ENCODE measurements at regions not wholly inside any gene's neighbourhood (a gene's known extent, or its start where the extent isn't known, plus 50 kb on each side); places are given as distances from the start of the nearest gene placed in this dataset.

DNA sequence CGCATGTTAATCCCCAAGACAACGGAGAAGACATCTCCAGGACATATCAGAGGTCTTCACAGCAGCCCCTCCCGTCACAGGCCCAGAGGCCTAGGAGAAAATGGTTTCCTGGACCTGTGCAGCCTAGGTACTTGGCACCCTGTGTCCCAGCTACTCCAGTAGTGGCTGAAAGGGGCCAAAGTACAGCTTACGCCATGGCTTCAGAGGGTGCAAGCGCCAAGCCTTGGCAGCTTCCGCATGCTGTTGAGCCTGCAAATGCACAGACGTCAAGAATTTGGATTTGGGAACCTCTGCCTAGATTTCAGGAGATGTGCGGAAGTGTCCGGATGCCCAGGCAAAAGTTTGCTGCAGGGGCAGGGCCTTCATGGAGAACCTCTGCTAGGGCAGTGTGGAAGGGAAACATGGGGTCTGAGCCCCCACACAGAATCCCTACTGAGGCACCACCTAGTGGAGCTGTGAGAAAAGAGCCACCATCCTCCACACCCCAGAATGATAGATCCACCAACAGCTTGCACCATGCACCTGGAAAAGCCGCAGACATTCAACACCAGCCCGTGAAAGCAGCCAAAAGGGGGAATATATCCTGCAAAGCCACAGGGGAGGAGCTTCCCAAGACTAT, 159.3 kb upstream of the COX10 start:
- DNase-seq = no peak
- no peak overlapping the region for H3K27ac Mint-ChIP-seq
- peaks cover 0 to 2% of the 10 kb centered on the region in 2 donors for H3K9me3 Mint-ChIP-seq
- peaks cover 0 to 1% of the 10 kb centered on the region in 2 donors for H3K36me3 Mint-ChIP-seq (ENCODE audit: insufficient read depth in 2 of 2)
- no peaks in the 10 kb centered on the region for H3K27me3 Mint-ChIP-seq (ENCODE audit: low read depth)
- ATAC-seq (replicated peaks in 1 of 2) = no peak
- no peak overlapping the region for H3K4me3 Mint-ChIP-seq
- no peaks in the 10 kb centered on the region for H3K4me1 Mint-ChIP-seq (ENCODE audit: low read depth)

DNA sequence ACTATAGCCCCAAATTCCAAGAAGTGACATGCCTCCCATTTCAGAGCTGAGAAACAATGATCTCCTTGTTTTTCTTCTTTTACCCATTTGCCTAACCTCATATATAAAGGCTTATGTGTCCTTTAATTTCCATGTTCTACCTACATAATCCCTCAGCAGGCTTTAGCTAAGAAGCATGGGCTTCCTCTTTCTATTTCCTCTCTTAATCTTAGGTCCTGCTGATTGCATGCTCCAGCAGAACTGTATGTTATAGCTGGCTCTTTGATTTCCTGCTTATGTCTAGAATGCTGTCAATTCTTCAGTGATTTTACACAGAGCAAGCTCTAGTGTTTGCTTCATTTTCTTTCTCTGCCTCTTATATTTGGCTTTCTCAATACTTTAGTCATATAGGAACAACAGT, 151.7 kb upstream of the COX10 start:
- no peak overlapping the region for H3K27ac Mint-ChIP-seq
- H3K4me3 Mint-ChIP-seq = no peak overlapping the region
- peaks cover 2% of the 10 kb centered on the region in 2 donors for H3K9me3 Mint-ChIP-seq
- no peak for DNase-seq
- no peaks in the 10 kb centered on the region for H3K27me3 Mint-ChIP-seq (ENCODE audit: low read depth)
- peaks cover 0 to 1% of the 10 kb centered on the region in 2 donors for H3K36me3 Mint-ChIP-seq (ENCODE audit: insufficient read depth in 2 of 2)
- no peak for ATAC-seq (replicated peaks in 1 of 2)
- no peaks in the 10 kb centered on the region for H3K4me1 Mint-ChIP-seq (ENCODE audit: low read depth)

DNA sequence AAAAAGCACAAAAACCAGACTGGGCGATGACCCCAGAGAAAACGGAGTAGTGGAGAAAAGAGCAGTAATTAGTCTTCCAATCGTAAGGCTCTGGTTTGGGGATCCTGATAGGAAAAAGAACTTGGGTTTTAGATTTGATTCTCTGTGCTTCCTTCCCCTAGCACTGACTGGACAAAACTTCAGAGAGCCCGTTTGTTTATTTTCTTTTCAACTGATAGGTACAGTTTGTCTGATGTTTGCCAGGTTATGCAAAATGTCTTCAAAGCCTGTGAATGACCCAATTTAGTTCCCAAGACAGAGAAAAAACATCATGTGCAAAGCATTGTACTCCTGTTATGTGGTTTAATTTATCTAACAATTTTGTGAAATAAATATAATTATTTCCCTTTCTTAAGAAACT, 151.1 kb upstream of the COX10 start:
- no peak for DNase-seq
- ATAC-seq (replicated peaks in 1 of 2) = no peak
- Mint-ChIP-seq H3K9me3 (peaks cover 2% of the 10 kb centered on the region in 2 donors), H3K36me3 (ENCODE audit: insufficient read depth in 2 of 2) (peaks cover 0 to 1% of the 10 kb centered on the region in 2 donors), H3K4me1 (ENCODE audit: low read depth) (no peaks in the 10 kb centered on the region), H3K27me3 (ENCODE audit: low read depth) (no peaks in the 10 kb centered on the region), H3K27ac (no peak overlapping the region), H3K4me3 (no peak overlapping the region)

DNA sequence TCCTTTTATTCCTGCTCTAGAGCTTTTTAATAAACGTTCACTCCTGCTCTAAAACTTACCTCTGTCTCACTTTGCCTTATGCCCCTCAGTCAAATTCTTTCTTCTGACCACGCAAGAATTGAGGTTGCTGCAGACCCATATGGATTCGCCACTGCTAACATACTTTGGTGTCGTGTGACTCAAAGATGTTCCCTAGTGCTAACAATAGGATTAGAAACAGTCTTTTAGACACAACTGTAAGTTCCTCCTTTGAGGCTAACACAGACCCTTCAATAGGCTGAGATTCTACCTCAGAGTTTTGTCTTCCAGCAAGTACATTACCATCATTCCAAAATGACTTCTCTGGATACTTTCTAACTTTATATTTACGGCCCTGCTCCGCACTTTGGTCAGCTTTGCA, 149.5 kb upstream of the COX10 start:
- no peak overlapping the region for H3K4me3 Mint-ChIP-seq
- DNase-seq (no peak), ATAC-seq (replicated peaks in 1 of 2) (no peak)
- H3K4me1 Mint-ChIP-seq (ENCODE audit: low read depth) = no peaks in the 10 kb centered on the region
- H3K27ac Mint-ChIP-seq = no peak overlapping the region
- no peaks in the 10 kb centered on the region for H3K27me3 Mint-ChIP-seq (ENCODE audit: low read depth)
- no peaks in the 10 kb centered on the region for H3K36me3 Mint-ChIP-seq (ENCODE audit: insufficient read depth in 2 of 2)
- H3K9me3 Mint-ChIP-seq = peaks cover 0 to 2% of the 10 kb centered on the region in 2 donors

DNA sequence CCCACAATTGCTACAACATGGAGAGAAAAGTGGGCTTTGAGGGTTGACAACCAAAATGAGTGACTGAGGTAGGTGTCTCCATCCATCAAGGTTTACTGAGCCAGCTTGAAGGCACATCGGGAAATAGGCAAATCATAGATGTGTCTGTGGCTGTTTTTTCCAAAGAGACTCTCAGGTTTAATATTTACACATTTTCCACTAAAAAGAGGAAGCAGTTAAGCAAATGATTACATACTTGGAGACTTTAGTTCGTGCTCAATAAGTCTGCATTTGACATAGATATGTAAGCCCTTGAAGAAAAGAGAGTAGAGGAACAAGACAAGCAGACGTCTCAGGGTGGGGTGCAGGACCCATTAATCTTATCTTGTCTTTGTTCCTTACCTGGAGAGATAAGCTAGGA, 148.9 kb upstream of the COX10 start:
- DNase-seq (no peak), ATAC-seq (replicated peaks in 1 of 2) (no peak)
- Mint-ChIP-seq H3K27me3 (ENCODE audit: low read depth) (no peaks in the 10 kb centered on the region), H3K36me3 (ENCODE audit: insufficient read depth in 2 of 2) (no peaks in the 10 kb centered on the region), H3K4me1 (ENCODE audit: low read depth) (no peaks in the 10 kb centered on the region), H3K9me3 (peaks cover 0 to 2% of the 10 kb centered on the region in 2 donors), H3K27ac (no peak overlapping the region), H3K4me3 (no peak overlapping the region)

DNA sequence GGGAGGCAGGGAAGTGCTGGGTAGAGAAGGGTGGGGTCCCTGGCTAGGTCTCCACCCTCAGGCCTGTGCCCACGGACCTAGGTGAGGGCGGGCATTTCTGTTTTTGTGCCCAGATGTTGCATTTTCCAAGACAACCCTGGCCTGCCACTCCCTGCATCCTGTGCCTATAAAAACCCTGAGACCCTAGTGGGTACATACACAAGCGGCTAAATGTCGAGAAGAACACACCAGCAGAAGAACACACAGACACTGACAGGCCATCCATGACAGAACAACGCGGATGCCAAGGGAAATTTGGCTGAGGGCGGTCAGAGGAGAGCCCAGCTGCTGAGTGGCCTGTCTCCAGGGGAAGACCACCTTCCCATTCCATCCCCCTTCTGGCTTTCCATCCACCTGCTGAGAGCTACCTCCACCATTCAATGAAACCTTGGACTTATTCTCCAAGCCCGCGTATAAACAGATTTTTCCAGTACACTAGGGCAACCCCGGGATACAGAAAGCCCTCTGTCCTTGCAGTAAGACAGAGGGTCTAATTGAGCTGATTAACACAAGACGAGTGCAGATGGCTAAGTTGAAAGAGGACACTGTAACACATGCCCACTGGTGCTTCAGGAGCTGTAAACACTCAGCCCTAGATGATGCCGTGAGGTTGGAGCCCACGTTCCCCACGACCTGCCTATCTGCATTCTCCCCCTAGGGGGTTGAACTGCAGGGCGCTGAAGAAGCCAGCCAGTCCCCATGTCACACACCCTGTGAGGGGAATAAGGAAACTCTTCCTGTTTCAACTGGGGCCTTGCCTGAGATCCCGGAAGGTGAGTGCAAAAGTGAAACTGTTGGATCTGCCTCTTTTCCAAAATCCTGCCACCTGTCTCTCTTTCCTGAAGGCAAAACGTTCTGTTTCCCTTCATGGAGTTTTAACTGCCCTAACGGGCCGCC, 147.2 kb upstream of the COX10 start:
- Mint-ChIP-seq H3K9me3 (peaks cover 0 to 2% of the 10 kb centered on the region in 2 donors), H3K4me3 (no peak overlapping the region), H3K4me1 (ENCODE audit: low read depth) (no peaks in the 10 kb centered on the region), H3K27ac (no peak overlapping the region), H3K36me3 (ENCODE audit: insufficient read depth in 2 of 2) (no peaks in the 10 kb centered on the region), H3K27me3 (ENCODE audit: low read depth) (no peaks in the 10 kb centered on the region)
- ATAC-seq (replicated peaks in 1 of 2) (no peak), DNase-seq (no peak)

DNA sequence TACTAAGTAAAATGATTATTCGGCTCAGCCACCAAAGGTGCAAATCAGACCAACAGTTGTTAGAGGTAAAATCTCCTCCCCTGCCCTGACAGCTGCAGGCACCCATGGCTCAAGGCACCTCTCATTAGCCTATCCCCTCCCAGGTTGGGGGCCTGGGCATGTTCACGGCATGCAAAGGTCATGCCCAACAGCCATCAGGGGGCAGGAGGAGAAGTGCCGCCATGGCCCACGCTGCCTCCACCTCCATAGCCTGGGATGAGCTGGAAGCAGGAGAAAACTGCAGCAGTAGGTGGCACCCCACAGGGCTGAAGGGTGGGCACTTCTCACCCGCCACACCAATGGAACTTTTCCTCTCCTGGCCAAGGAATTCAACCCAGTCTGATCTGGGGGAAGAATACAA, 146.4 kb upstream of the COX10 start:
- no peak overlapping the region for H3K27ac Mint-ChIP-seq
- DNase-seq (no peak), ATAC-seq (replicated peaks in 1 of 2) (no peak)
- no peaks in the 10 kb centered on the region for H3K36me3 Mint-ChIP-seq (ENCODE audit: insufficient read depth in 2 of 2)
- no peaks in the 10 kb centered on the region for H3K4me1 Mint-ChIP-seq (ENCODE audit: low read depth)
- no peaks in the 10 kb centered on the region for H3K27me3 Mint-ChIP-seq (ENCODE audit: low read depth)
- H3K9me3 Mint-ChIP-seq = peaks cover 0 to 2% of the 10 kb centered on the region in 2 donors
- H3K4me3 Mint-ChIP-seq = no peak overlapping the region

DNA sequence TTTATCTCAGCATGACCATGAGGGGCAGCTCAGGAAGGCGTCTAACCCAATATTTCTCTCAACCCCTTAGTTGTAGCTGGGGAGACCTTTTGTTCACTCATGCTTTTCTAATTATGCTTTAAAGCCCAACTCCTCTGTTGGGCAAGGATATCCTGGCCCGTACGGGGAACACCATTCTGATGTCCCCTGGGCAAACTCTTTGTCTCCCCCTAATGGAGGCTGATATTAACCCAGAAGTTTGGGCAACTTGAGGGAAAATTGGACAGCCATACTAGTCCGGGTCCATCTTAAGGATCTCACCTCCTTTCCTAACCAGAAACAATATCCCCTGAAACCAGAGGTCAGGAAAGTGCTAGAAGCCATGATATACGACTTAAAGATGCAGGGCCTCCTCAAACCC, 143.7 kb upstream of the COX10 start:
- no peak for ATAC-seq (replicated peaks in 1 of 2)
- no peaks in the 10 kb centered on the region for H3K4me1 Mint-ChIP-seq (ENCODE audit: low read depth)

DNA sequence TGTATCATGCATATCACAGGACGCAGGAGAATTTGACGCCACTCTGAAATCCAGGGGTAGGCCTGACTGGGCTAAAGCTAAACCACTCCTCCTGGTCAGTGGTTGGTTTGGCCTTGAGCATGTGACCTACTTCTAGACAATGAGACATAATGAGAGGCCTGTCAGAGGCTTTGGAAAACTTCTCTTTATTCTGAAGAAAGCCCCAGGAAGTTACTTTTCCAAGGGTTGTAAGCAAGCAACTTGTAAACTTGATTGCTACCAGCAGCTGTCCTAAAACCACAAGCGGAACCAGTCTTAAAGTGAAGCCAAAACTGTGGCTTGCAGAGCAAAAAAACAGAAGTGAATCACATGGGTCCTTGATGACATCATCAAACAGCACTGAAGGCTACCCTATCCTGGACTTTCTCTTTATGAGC, 138.2 kb upstream of the COX10 start:
- DNase-seq = no peak
- H3K36me3 Mint-ChIP-seq (ENCODE audit: insufficient read depth in 2 of 2) = no peaks in the 10 kb centered on the region
- no peak overlapping the region for H3K4me3 Mint-ChIP-seq
- H3K27ac Mint-ChIP-seq = no peak overlapping the region
- no peak for ATAC-seq (replicated peaks in 1 of 2)
- no peaks in the 10 kb centered on the region for H3K27me3 Mint-ChIP-seq (ENCODE audit: low read depth)
- H3K4me1 Mint-ChIP-seq (ENCODE audit: low read depth) = no peaks in the 10 kb centered on the region
- H3K9me3 Mint-ChIP-seq = peaks cover 0 to 3% of the 10 kb centered on the region in 2 donors

More for the DNA sequence above, 143.7 kb upstream of the COX10 start:
- no peak for DNase-seq
- H3K4me3 Mint-ChIP-seq = no peak overlapping the region
- no peaks in the 10 kb centered on the region for H3K36me3 Mint-ChIP-seq (ENCODE audit: insufficient read depth in 2 of 2)
- no peaks in the 10 kb centered on the region for H3K27me3 Mint-ChIP-seq (ENCODE audit: low read depth)
- H3K9me3 Mint-ChIP-seq = peaks cover 0 to 3% of the 10 kb centered on the region in 2 donors
- H3K27ac Mint-ChIP-seq = no peak overlapping the region

DNA sequence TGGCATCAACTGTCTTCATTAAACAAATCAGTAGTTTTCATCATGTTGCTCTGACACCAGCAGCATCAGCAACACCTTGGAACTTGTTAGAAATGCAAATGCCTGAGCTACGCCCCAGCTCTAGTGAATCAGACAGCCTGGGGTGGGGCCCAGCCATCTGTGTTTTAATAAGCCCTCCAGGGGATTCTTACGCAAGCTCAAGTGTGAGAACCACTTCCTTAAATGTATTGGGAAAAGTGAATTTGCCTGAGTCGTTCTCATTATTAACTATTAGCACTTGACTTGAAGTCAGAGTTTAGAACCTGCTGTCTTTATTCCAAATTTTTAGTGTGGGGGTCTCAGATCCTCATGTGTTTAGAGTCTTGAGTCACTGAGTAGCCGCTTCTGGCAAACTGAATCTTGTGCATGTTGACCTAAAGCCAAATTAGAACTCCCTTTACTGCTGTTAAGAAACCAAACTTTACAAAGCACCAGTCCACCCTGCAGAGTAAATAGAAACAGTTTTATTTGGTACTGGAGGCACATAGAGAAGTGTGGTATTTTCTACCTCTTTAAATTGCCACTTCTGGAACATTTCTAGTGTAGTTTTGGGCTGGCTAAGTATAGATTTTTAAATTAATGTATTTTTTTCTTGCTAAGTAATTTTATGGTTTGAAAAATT, 137.4 kb upstream of the COX10 start:
- Mint-ChIP-seq H3K36me3 (ENCODE audit: insufficient read depth in 2 of 2) (no peaks in the 10 kb centered on the region), H3K27ac (no peak overlapping the region), H3K4me1 (ENCODE audit: low read depth) (no peaks in the 10 kb centered on the region), H3K9me3 (peaks cover 0 to 3% of the 10 kb centered on the region in 2 donors), H3K27me3 (ENCODE audit: low read depth) (no peaks in the 10 kb centered on the region), H3K4me3 (no peak overlapping the region)
- ATAC-seq (replicated peaks in 1 of 2) = no peak
- DNase-seq = no peak

DNA sequence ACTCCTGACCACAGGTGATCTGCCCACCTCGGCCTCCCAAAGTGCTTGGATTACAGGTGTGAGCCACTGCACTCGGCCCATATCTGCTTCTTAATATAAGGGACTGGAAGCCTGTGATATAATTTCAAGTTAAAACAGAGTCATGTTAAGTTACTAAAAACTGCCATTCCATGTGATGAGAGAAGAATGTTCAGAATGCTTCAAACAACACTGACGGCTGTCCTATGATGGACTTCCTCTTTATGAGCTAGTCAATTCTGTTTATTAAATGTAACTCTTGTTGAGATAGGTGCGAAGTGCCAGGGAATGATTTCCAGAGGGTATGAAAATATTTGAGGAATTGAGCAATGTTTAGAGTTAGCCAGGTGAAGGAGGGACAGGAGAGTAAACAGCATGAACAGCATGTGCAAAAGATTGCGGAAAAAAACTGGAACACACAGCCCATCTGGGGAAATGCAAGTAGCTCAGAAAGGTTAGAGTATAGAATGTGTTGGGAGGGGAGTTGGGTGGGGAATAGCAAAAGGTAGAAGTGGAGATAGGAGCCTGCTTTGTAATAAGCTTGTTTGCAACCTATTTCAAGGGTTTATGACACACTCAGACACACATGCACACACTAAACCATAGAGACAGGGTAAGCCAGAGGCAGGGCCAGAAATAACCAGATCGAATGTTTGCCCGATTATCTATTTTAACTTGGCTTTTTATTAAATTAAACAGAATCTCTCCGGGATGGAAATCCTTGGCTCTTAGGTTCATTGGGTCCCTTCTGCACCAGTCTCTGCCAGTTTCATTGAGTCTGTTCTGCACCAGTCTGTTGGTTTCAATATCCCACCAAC, 135.6 kb upstream of the COX10 start:
- no peaks in the 10 kb centered on the region for H3K27me3 Mint-ChIP-seq (ENCODE audit: low read depth)
- H3K4me3 Mint-ChIP-seq = no peak overlapping the region
- H3K27ac Mint-ChIP-seq = no peak overlapping the region
- ATAC-seq (replicated peaks in 1 of 2) (no peak), DNase-seq (no peak)
- H3K4me1 Mint-ChIP-seq (ENCODE audit: low read depth) = no peaks in the 10 kb centered on the region
- H3K9me3 Mint-ChIP-seq = peaks cover 0 to 3% of the 10 kb centered on the region in 2 donors
- no peaks in the 10 kb centered on the region for H3K36me3 Mint-ChIP-seq (ENCODE audit: insufficient read depth in 2 of 2)

DNA sequence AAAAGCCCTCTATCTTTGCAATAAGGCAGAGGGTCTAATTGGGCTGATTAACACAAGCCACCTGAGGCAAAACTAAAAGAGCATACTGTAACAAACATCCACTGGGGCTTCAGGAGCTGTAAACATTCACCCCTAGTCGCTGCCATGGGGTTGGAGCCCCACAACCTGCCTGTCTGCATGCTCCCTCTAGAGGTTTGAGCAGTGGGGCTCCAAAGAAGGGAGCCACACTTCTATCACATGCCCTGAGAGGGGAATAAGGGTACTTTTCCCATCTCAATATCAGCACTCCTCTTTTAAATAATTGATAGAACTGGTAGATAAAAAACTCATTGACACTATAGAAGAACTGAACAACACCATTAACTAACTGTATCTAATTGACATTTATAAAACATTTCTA, 130.1 kb upstream of the COX10 start:
- H3K27ac Mint-ChIP-seq = no peak overlapping the region
- H3K36me3 Mint-ChIP-seq (ENCODE audit: insufficient read depth in 2 of 2) = peaks cover 1 to 2% of the 10 kb centered on the region in 2 donors
- no peak overlapping the region for H3K4me3 Mint-ChIP-seq
- no peaks in the 10 kb centered on the region for H3K9me3 Mint-ChIP-seq
- H3K4me1 Mint-ChIP-seq (ENCODE audit: low read depth) = no peaks in the 10 kb centered on the region
- ATAC-seq (replicated peaks in 1 of 2) = no peak
- no peak for DNase-seq
- H3K27me3 Mint-ChIP-seq (ENCODE audit: low read depth) = no peaks in the 10 kb centered on the region
